Natural killer cell treated with Interleukin-12 subunit alpha and Interleukin-12 subunit beta and Interleukin-15 and Interleukin-18, amount 100 ng/mL, for 72 hours (primary cell): ENCODE measurements at regions not wholly inside any gene's neighbourhood (a gene's known extent, or its start where the extent isn't known, plus 50 kb on each side); places are given as distances from the start of the nearest gene placed in this dataset.

Experiments
- ATAC-seq, 2 donors: fragments of 150-1000 bp; cut with Tn5 transposase in 1 of 2; sonication (Bioruptor Pico), chemical (Tn5 transposase) in 1 of 2; 2 replicates each; pipeline ENCODE4 v1.10.0; 2021
- DNase-seq: peaks from one replicate; pipeline ENCODE4 v3.0.0; 2022; ENCODE audit warnings: low spot score
- H3K27ac Mint-ChIP-seq, 2 donors: 1 replicate in 1 of 2; 2 replicates in 1 of 2; pipeline ENCODE4 v1.8.0; 2022; ENCODE audit warnings: mixed read lengths in 2 of 2, mild to moderate bottlenecking in 1 of 2, moderate library complexity in 1 of 2
- H3K27me3 Mint-ChIP-seq, 2 donors: 1 replicate in 1 of 2; 2 replicates in 1 of 2; pipeline ENCODE4 v1.8.0; 2022; ENCODE audit warnings: mixed read lengths in 2 of 2
- H3K36me3 Mint-ChIP-seq: one replicate; pipeline ENCODE4 v1.8.0; 2022; ENCODE audit warnings: mixed read lengths
- H3K4me1 Mint-ChIP-seq, 2 donors: 1 replicate in 1 of 2; 2 replicates in 1 of 2; pipeline ENCODE4 v1.8.0; 2022; ENCODE audit warnings: low read depth in 2 of 2, mixed read lengths in 2 of 2, mild to moderate bottlenecking in 1 of 2
- H3K4me3 Mint-ChIP-seq: one replicate; pipeline ENCODE4 v1.8.0; 2022; ENCODE audit warnings: mixed read lengths
- H3K9me3 Mint-ChIP-seq: 2 replicates; pipeline ENCODE4 v1.8.0; 2022; ENCODE audit warnings: mixed read lengths

DNA sequence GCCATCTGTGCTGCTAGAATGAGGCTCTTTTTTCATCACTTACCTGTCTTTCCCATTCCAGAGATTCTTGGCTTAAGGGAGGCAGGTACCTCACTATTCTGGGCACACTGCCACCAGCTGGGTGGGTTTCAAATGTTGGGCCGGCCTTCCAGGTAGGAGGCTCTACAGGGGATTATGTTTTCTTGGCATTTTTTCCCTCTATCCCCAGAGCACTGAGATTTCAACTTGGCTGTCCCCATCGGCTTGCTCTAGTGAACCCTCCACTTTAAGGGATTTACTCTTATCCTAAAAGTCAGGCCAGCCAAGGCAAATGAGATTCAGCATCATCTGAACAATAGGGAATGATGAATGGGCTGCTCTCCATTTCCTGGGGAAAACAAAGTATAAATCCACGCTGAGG is 710.1 kb upstream of the CELF2 start:
- no peak for DNase-seq
- no peak overlapping the region for H3K27ac Mint-ChIP-seq
- no peaks in the 10 kb centered on the region for H3K27me3 Mint-ChIP-seq
- H3K4me1 Mint-ChIP-seq: no peaks in the 10 kb centered on the region
- ATAC-seq: no peak
- no peak overlapping the region for H3K4me3 Mint-ChIP-seq
- H3K9me3 Mint-ChIP-seq: peaks cover 3% of the 10 kb centered on the region
- H3K36me3 Mint-ChIP-seq: no peaks in the 10 kb centered on the region

GRCh38 chr10:10310498-10310897 is 707.2 kb upstream of the CELF2 start:
- ATAC-seq (no peak), DNase-seq (no peak)
- no peak overlapping the region for H3K4me3 Mint-ChIP-seq
- H3K4me1 Mint-ChIP-seq: no peaks in the 10 kb centered on the region
- H3K9me3 Mint-ChIP-seq: no peaks in the 10 kb centered on the region
- no peak overlapping the region for H3K27ac Mint-ChIP-seq
- no peaks in the 10 kb centered on the region for H3K27me3 Mint-ChIP-seq
- H3K36me3 Mint-ChIP-seq: no peaks in the 10 kb centered on the region

GRCh38 chr10:10311966-10312365 is 705.7 kb upstream of the CELF2 start:
- Mint-ChIP-seq H3K27ac (no peak overlapping the region), H3K4me3 (no peak overlapping the region)

DNA sequence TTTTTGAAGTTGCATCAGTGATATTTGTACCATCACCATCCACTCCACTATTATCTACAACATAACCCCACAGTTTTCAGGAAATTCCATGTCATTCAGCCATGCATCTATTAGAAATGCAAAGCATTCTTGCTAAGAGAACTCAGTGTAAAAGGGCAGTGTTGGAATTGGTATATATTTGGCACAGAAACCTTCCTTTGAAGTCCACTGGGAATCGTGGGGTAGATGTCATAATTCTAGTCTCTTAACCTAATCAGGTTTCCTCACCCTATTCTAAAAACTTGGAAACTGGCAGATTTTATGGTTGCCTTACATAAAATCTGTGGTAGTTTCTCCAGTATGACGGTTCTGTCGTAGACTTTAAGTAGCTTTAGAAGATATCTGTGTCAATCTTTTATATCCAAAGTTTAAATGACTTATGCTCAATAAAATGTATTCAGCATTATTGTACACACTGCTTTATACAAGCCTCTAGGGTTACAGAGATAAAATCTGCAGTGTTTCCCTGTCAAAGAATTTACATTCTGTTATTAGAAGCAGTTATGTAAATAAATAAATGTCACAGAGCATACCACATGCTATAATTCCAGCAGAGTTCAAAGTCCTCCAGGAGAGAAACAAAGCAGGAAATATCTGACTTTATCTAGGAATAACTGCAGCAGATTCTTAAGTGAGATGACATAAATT is 704.4 kb upstream of the CELF2 start:
- Mint-ChIP-seq H3K27ac (no peak overlapping the region), H3K4me3 (no peak overlapping the region), H3K27me3 (no peaks in the 10 kb centered on the region), H3K9me3 (no peaks in the 10 kb centered on the region), H3K36me3 (no peaks in the 10 kb centered on the region), H3K4me1 (no peaks in the 10 kb centered on the region)
- ATAC-seq (no peak), DNase-seq (no peak)

More at GRCh38 chr10:10311966-10312365, 705.7 kb upstream of the CELF2 start:
- no peaks in the 10 kb centered on the region for H3K4me1 Mint-ChIP-seq
- H3K9me3 Mint-ChIP-seq: no peaks in the 10 kb centered on the region
- no peaks in the 10 kb centered on the region for H3K27me3 Mint-ChIP-seq
- ATAC-seq (no peak), DNase-seq (no peak)
- H3K36me3 Mint-ChIP-seq: no peaks in the 10 kb centered on the region

GRCh38 chr10:10314626-10315025 is 703.0 kb upstream of the CELF2 start:
- DNase-seq (no peak), ATAC-seq (no peak)
- no peaks in the 10 kb centered on the region for H3K9me3 Mint-ChIP-seq
- H3K36me3 Mint-ChIP-seq: no peaks in the 10 kb centered on the region
- no peak overlapping the region for H3K27ac Mint-ChIP-seq
- H3K4me1 Mint-ChIP-seq: no peaks in the 10 kb centered on the region
- no peak overlapping the region for H3K4me3 Mint-ChIP-seq
- no peaks in the 10 kb centered on the region for H3K27me3 Mint-ChIP-seq

- Mint-ChIP-seq H3K27me3 (no peaks in the 10 kb centered on the region), H3K4me1 (no peaks in the 10 kb centered on the region), H3K4me3 (no peak overlapping the region), H3K9me3 (peaks cover 5% of the 10 kb centered on the region), H3K36me3 (no peaks in the 10 kb centered on the region), H3K27ac (no peak overlapping the region)
- ATAC-seq (no peak), DNase-seq (no peak)
Measured at GRCh38 chr10:10315989-10316388, 701.7 kb upstream of the CELF2 start.

- Mint-ChIP-seq H3K36me3 (no peaks in the 10 kb centered on the region), H3K4me3 (no peak overlapping the region), H3K27me3 (no peaks in the 10 kb centered on the region)
Measured at GRCh38 chr10:10317151-10317550, 700.5 kb upstream of the CELF2 start.

DNA sequence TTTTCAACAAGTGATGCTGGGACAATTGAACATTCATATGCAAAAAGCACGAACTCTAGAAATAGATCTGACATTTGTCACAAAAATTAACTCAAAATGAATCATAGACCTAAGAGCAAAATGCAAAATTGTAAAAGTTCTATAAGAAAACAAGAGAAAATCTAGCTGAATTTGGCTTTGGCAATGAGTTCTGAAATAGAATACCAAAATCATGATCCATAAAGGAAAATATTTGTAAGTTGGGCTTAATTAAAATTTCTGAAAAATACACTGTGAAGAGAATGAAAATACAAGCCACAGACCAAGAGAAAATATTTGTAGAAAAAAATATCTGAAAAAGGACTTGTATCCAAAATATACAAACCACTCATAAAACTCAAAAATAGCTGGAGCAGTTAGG is 698.8 kb upstream of the CELF2 start:
- no peaks in the 10 kb centered on the region for H3K36me3 Mint-ChIP-seq
- no peak overlapping the region for H3K4me3 Mint-ChIP-seq
- H3K27ac Mint-ChIP-seq: no peak overlapping the region
- DNase-seq: no peak
- H3K9me3 Mint-ChIP-seq: peaks cover 7% of the 10 kb centered on the region
- ATAC-seq: no peak
- no peaks in the 10 kb centered on the region for H3K4me1 Mint-ChIP-seq
- H3K27me3 Mint-ChIP-seq: no peaks in the 10 kb centered on the region

More at GRCh38 chr10:10317151-10317550, 700.5 kb upstream of the CELF2 start:
- H3K4me1 Mint-ChIP-seq: no peaks in the 10 kb centered on the region
- no peak for DNase-seq
- ATAC-seq: no peak
- no peak overlapping the region for H3K27ac Mint-ChIP-seq
- peaks cover 7% of the 10 kb centered on the region for H3K9me3 Mint-ChIP-seq

- no peak overlapping the region for H3K4me3 Mint-ChIP-seq
- H3K27ac Mint-ChIP-seq: no peak overlapping the region
- peaks cover 7% of the 10 kb centered on the region for H3K9me3 Mint-ChIP-seq
- H3K4me1 Mint-ChIP-seq: no peaks in the 10 kb centered on the region
- H3K27me3 Mint-ChIP-seq: no peaks in the 10 kb centered on the region
- ATAC-seq: no peak
- no peaks in the 10 kb centered on the region for H3K36me3 Mint-ChIP-seq
- DNase-seq: no peak
Measured at GRCh38 chr10:10320956-10321355, 696.7 kb upstream of the CELF2 start.

- ATAC-seq: no peak
- peaks cover 1% of the 10 kb centered on the region for H3K9me3 Mint-ChIP-seq
Measured at GRCh38 chr10:10326116-10326515, 691.6 kb upstream of the CELF2 start.

GRCh38 chr10:10327934-10328333 is 689.7 kb upstream of the CELF2 start:
- H3K4me1 Mint-ChIP-seq: no peaks in the 10 kb centered on the region
- ATAC-seq: no peak
- DNase-seq: no peak
- H3K27ac Mint-ChIP-seq: no peak overlapping the region
- H3K36me3 Mint-ChIP-seq: no peaks in the 10 kb centered on the region
- peaks cover 0 to 2% of the 10 kb centered on the region in 2 donors for H3K27me3 Mint-ChIP-seq
- H3K4me3 Mint-ChIP-seq: no peak overlapping the region
- no peaks in the 10 kb centered on the region for H3K9me3 Mint-ChIP-seq

More at GRCh38 chr10:10326116-10326515, 691.6 kb upstream of the CELF2 start:
- Mint-ChIP-seq H3K27me3 (peaks cover 0 to 2% of the 10 kb centered on the region in 2 donors), H3K36me3 (no peaks in the 10 kb centered on the region), H3K4me1 (no peaks in the 10 kb centered on the region), H3K4me3 (no peak overlapping the region), H3K27ac (no peak overlapping the region)
- no peak for DNase-seq

DNA sequence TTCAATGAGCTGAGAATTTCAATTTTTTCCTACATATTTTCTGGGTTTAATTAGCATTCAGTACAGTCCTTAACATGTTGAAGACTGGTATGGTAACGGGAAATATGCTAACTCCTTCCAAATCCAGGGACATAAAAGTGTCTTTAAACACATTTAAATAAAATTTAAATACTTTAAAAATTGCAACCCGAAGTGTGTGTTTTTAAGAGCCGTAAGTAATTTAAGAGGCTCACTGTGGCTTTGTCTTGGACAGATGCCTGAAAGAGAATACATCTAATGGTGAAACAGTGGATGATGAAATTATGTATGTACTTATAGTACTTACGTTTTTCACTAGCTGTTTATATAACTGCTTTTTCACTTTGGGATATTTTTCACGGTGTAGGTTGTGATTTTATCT is 687.3 kb upstream of the CELF2 start:
- ATAC-seq: no peak
- Mint-ChIP-seq H3K4me3 (no peak overlapping the region), H3K27ac (no peak overlapping the region), H3K27me3 (peaks cover 5 to 13% of the 10 kb centered on the region in 2 donors), H3K36me3 (no peaks in the 10 kb centered on the region), H3K4me1 (no peaks in the 10 kb centered on the region), H3K9me3 (peaks cover 3% of the 10 kb centered on the region)
- DNase-seq: no peak

DNA sequence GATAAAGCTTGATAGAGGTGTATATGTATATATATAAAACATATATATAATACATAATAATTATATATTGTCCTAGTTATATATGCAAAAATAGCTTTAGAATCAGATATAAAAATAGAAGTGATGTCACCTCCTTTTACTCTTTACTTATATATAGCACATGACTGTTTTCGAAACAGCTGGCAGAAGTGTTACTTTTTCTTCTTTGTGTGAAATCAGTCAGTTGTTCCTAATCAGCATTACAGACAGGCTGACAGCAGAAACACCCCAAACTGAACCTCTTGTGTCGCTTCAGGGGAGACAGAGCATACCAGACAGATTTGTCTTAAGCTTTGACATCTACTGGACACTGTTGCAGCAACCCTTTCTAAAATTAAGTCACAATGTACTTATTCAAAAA is 684.9 kb upstream of the CELF2 start:
- Mint-ChIP-seq H3K4me3 (no peak overlapping the region), H3K9me3 (peaks cover 3% of the 10 kb centered on the region), H3K36me3 (no peaks in the 10 kb centered on the region), H3K27ac (no peak overlapping the region), H3K4me1 (no peaks in the 10 kb centered on the region), H3K27me3 (peaks cover 5 to 13% of the 10 kb centered on the region in 2 donors)
- ATAC-seq: no peak
- DNase-seq: no peak

GRCh38 chr10:10333622-10334021 is 684.0 kb upstream of the CELF2 start:
- H3K27me3 Mint-ChIP-seq: peaks cover 5 to 13% of the 10 kb centered on the region in 2 donors
- no peaks in the 10 kb centered on the region for H3K36me3 Mint-ChIP-seq
- peaks cover 3% of the 10 kb centered on the region for H3K9me3 Mint-ChIP-seq
- H3K4me3 Mint-ChIP-seq: no peak overlapping the region
- no peaks in the 10 kb centered on the region for H3K4me1 Mint-ChIP-seq
- ATAC-seq (no peak), DNase-seq (no peak)
- H3K27ac Mint-ChIP-seq: no peak overlapping the region

GRCh38 chr10:10338339-10338738 is 679.3 kb upstream of the CELF2 start:
- no peak overlapping the region for H3K27ac Mint-ChIP-seq
- H3K4me3 Mint-ChIP-seq: no peak overlapping the region
- H3K4me1 Mint-ChIP-seq: no peaks in the 10 kb centered on the region
- peaks cover 8 to 10% of the 10 kb centered on the region in 2 donors for H3K27me3 Mint-ChIP-seq
- H3K9me3 Mint-ChIP-seq: peaks cover 3% of the 10 kb centered on the region
- ATAC-seq (no peak), DNase-seq (no peak)
- H3K36me3 Mint-ChIP-seq: no peaks in the 10 kb centered on the region
